Stimulated activated memory B cell treated with anti-CD40 and anti-IgM and Interleukin-4, amounts not matched to agents 10 μg/mL and 1 μg/mL and 100 μg/mL, for 72 hours (primary cell): ENCODE measurements at regions not wholly inside any gene's neighbourhood (a gene's known extent, or its start where the extent isn't known, plus 50 kb on each side); places are given as distances from the start of the nearest gene placed in this dataset.
A peak's percentile ranks its signal among the peaks of the same experiment; 100 is the strongest.

Source experiments
- ATAC-seq: fragments of 150-1000 bp; cut with Tn5 transposase; 2 replicates; pipeline ENCODE4 v1.10.0; 2021
- H3K27ac Mint-ChIP-seq: one replicate; pipeline ENCODE4 v1.8.0; 2022; ENCODE audit warnings: mild to moderate bottlenecking, mixed read lengths
- H3K27me3 Mint-ChIP-seq: one replicate; pipeline ENCODE4 v1.8.0; 2022; ENCODE audit warnings: mixed read lengths
- H3K36me3 Mint-ChIP-seq: one replicate; pipeline ENCODE4 v1.8.0; 2022; ENCODE audit warnings: mixed read lengths
- H3K4me1 Mint-ChIP-seq: one replicate; pipeline ENCODE4 v1.8.0; 2022; ENCODE audit warnings: mixed read lengths
- H3K4me3 Mint-ChIP-seq: one replicate; pipeline ENCODE4 v1.8.0; 2022; ENCODE audit warnings: mild to moderate bottlenecking, moderate library complexity, mixed read lengths
- H3K9me3 Mint-ChIP-seq: one replicate; pipeline ENCODE4 v1.8.0; 2022; ENCODE audit warnings: mixed read lengths

DNA sequence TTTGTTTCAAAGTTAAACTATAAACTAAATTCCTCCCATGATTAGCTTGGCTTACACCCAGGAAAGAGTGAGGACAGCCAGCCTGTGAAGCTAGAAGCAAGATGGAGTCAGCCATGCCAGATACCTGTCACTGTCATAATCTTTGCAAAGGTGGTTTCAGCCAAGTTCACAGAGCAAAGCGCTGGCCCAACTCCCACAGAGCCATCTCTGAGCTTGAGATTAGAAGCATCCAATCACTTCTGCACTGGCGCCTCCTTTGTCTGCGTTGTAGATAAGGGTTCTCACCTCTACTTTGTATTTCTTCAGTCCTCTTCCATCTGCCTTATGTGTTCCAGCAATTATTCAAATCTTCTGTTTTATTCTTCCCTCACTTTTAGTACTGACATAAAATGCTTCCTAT, 119.4 kb upstream of the ACO1 start:
- Mint-ChIP-seq H3K9me3 (no peaks in the 10 kb centered on the region), H3K4me1 (no peaks in the 10 kb centered on the region), H3K36me3 (no peaks in the 10 kb centered on the region), H3K27ac (no peak overlapping the region), H3K4me3 (no peak overlapping the region), H3K27me3 (no peaks in the 10 kb centered on the region)
- ATAC-seq: no peak

DNA sequence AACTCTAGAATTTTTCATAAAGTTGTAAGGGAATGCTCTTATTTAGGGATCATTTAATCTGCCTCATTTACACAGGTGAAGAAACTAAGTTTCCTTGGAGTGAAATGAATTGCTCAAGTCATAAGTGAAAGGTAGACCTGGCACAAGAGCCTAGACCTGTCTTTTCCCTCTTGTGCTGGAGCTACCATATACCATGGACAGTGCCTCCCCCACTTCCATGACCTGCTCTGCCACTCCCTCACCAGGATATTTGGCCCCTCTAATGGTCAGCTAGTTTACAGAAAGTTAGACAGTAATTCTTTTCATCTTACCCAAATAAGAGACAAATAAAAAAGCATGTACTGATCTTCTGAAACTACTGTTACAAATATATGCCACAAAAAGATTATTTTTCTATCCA, 105.5 kb upstream of the ACO1 start:
- Mint-ChIP-seq H3K27me3 (no peaks in the 10 kb centered on the region), H3K4me3 (no peak overlapping the region), H3K36me3 (no peaks in the 10 kb centered on the region), H3K4me1 (no peaks in the 10 kb centered on the region), H3K27ac (no peak overlapping the region), H3K9me3 (peaks cover 3% of the 10 kb centered on the region)
- ATAC-seq: no peak

DNA sequence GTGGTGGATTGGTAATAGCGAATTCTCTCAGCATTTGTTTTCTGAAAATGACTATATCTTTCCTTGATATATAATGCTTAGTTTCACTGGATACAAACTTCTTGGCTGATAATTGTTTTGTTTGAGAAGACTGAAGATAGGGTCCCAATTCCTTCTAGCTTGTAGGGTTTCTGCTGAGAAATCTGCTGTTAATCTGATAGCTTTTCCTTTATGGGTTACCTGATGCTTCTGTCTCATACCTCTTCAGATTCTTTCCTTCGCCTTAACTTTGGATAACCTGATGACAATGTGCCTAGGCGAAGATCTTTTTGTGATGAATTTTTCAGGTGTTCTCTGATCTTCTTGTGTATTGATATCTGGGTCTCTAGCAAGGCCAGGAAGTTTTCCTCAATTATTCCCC, 94.7 kb upstream of the ACO1 start:
- H3K27me3 Mint-ChIP-seq: no peaks in the 10 kb centered on the region
- no peak for ATAC-seq
- H3K4me3 Mint-ChIP-seq: no peak overlapping the region
- no peaks in the 10 kb centered on the region for H3K4me1 Mint-ChIP-seq
- no peak overlapping the region for H3K27ac Mint-ChIP-seq
- peaks cover 3% of the 10 kb centered on the region for H3K9me3 Mint-ChIP-seq
- no peaks in the 10 kb centered on the region for H3K36me3 Mint-ChIP-seq

DNA sequence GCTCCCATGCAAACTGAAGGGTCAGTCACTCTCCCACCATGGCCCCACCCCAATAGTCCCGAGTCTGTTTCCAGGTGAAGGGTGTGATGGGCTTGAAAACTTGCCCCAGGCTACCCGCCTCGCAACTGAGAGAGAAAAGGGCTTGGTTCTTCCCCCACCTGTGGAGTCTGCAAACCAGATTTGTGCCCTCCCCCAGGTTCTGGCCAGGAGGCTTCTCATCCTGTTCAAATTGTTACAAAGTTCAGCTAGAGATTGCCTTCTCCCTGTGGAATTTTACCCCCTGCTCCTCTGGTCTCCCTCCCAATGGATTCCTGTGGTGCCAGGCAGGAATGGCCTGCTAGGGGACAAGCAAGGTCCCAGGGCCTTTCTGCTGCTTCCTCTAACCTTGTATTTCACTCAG, 93.1 kb upstream of the ACO1 start:
- ATAC-seq: no peak
- Mint-ChIP-seq H3K4me1 (no peaks in the 10 kb centered on the region), H3K4me3 (no peak overlapping the region), H3K9me3 (peaks cover 3% of the 10 kb centered on the region), H3K36me3 (no peaks in the 10 kb centered on the region), H3K27me3 (no peaks in the 10 kb centered on the region), H3K27ac (no peak overlapping the region)

DNA sequence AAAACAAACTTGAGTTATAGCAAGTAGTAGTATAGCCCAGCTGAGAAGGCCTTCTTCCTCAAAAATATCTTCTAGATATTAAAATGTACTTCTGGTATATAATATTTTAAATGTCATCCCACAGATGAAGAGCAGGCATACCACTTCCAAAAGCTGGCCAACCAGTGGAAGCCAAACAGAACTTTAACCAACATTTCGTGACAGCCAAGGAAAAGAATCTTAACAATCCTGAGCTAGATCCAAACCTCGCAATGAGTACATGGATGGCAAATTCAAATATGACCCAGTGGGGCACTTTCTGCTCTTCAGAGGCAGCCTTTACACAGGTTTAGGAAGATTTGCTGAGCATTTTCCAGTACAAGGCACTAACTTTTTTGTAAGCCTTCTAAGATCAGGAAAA, 91.8 kb upstream of the ACO1 start:
- Mint-ChIP-seq H3K9me3 (peaks cover 3% of the 10 kb centered on the region), H3K36me3 (no peaks in the 10 kb centered on the region), H3K4me3 (no peak overlapping the region), H3K27ac (no peak overlapping the region), H3K4me1 (no peaks in the 10 kb centered on the region), H3K27me3 (peaks cover 5% of the 10 kb centered on the region)
- no peak for ATAC-seq

DNA sequence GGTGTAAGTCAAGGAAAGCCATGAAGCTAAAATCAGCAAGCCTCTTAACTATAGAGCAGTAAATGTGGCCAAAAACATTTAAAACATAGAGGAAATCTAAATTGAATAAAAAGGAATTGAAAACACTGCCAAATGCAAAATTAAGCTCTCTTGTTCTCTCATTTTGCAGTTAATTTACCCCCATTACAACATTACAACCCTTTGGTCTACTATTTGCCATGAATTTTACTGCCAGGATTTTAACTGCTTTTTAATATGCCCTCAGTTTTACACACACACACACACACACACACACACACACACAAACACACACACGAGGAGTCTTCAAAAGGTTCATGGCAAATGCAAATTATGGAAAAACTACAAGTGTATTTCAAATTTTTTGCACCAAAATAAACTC, 91.4 kb upstream of the ACO1 start:
- Mint-ChIP-seq H3K9me3 (peaks cover 7% of the 10 kb centered on the region), H3K4me3 (no peak overlapping the region), H3K36me3 (no peaks in the 10 kb centered on the region), H3K27me3 (peaks cover 10% of the 10 kb centered on the region), H3K27ac (no peak overlapping the region), H3K4me1 (no peaks in the 10 kb centered on the region)
- no peak for ATAC-seq

DNA sequence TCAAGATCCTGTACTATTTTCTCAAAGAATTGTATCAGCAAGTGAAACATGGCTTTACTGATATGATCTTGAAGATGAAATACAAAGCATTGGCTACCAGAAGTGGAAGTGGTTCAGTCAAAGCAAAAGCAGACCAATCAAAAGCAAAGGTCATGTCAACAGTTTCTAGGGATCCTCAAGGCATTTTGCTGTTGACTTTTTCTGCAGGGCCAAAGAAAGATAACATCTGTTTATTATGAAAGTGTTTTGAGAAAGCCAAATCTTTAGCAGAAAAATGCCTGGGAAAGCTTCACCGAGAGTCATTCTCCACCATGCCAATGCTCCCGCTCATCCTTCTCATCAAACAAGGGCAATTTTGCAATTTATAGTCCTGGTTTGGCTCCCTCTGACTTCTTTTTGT, 90.3 kb upstream of the ACO1 start:
- no peak overlapping the region for H3K27ac Mint-ChIP-seq
- no peak for ATAC-seq
- no peak overlapping the region for H3K4me3 Mint-ChIP-seq
- H3K27me3 Mint-ChIP-seq: peaks cover 13% of the 10 kb centered on the region
- no peaks in the 10 kb centered on the region for H3K36me3 Mint-ChIP-seq
- H3K9me3 Mint-ChIP-seq: peaks cover 4% of the 10 kb centered on the region
- H3K4me1 Mint-ChIP-seq: no peaks in the 10 kb centered on the region

DNA sequence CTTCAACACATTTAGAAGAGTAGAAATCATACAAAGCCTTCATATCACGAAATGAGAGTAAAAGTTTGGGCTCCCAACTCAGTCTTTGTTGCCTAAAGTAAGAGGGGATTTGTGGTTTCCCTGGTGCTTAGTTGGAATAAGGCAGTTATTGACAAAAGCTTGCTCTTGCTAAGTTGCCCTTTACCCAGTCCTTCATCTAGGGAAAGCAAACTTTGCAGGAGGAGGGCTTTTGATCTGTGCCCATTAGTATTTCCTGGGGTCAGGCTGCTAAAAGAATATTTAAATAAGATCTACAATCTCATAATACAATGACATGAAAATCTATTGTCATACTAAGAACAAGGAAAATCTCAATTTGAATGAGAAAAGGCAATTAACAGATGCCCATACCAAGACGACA, 84.1 kb upstream of the ACO1 start:
- Mint-ChIP-seq H3K9me3 (peaks cover 9% of the 10 kb centered on the region), H3K36me3 (no peaks in the 10 kb centered on the region), H3K4me3 (no peak overlapping the region), H3K27ac (no peak overlapping the region), H3K27me3 (peaks cover 13% of the 10 kb centered on the region), H3K4me1 (no peaks in the 10 kb centered on the region)
- no peak for ATAC-seq

DNA sequence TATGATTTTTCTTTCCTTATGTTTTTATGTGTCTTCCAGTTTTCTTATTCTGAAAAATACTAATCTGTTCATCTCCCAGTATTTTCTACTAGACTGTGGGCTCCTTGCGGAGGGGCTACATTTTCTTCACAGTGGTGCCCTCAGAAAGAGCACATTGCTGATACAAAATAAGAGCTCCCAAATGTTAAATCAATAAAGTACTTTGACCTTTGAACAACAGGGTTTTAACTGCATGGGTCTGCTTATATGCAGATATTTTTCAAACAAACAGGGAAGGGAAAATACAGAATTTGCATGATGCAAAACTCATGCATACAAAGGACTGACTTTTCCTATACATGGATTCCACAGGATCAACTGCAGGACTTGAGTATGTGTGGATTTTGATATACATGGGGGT, 79.9 kb upstream of the ACO1 start:
- H3K9me3 Mint-ChIP-seq: peaks cover 11% of the 10 kb centered on the region
- ATAC-seq: no peak
- no peaks in the 10 kb centered on the region for H3K27me3 Mint-ChIP-seq
- no peak overlapping the region for H3K27ac Mint-ChIP-seq
- H3K4me1 Mint-ChIP-seq: no peaks in the 10 kb centered on the region
- no peak overlapping the region for H3K4me3 Mint-ChIP-seq
- H3K36me3 Mint-ChIP-seq: no peaks in the 10 kb centered on the region

DNA sequence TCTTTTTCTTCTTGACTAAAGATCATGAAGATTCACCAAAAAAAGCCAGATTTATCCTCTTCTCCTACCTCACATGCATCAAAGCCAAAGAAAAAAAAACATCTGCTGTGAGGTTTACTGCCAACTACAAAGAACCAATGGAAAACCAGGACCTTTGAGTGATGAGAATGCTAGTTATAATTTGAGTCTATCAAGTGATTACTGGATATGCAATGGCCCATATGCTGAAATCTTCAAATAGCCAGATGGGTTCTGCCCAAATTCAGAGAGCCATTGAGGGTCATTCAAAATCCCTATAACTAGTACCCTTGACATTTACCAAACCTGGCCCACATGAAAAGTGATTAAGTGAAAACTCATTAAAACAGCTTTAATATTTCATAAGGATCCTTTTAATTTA, 78.4 kb upstream of the ACO1 start:
- Mint-ChIP-seq H3K4me3 (no peak overlapping the region), H3K9me3 (peaks cover 7% of the 10 kb centered on the region), H3K4me1 (no peaks in the 10 kb centered on the region), H3K27me3 (no peaks in the 10 kb centered on the region), H3K36me3 (no peaks in the 10 kb centered on the region), H3K27ac (no peak overlapping the region)
- no peak for ATAC-seq

DNA sequence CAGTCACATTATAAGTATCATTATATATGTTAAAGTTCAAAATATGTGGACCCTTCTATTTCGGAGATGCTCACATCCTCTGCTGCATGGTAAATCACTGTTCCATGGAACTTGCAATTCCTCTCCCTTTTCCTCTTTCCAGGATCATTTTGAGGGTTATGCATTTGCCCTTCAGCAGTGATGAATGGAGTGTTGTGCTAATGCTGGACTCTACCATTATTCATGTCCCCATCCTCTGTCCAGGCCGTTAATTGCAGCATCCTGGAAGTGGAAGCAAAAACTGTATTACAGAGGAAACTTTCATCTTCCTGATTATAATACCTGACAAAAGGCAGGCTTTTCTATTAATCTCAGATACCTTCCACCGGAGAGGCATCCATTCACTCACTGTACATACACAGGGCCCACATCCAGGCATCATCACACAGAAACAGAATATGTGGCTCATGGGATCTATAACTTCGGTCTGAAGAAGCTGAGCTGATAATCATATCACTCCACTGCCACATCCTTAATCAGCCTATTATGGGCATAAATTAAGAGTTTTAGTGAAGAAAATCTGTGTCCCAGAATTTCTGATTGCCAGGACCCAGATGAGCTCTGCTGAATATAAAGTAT, 65.0 kb upstream of the ACO1 start:
- Mint-ChIP-seq H3K9me3 (peaks cover 11% of the 10 kb centered on the region), H3K36me3 (no peaks in the 10 kb centered on the region), H3K4me3 (no peak overlapping the region), H3K4me1 (no peaks in the 10 kb centered on the region), H3K27ac (no peak overlapping the region), H3K27me3 (peaks cover 6% of the 10 kb centered on the region)
- ATAC-seq: no peak

DNA sequence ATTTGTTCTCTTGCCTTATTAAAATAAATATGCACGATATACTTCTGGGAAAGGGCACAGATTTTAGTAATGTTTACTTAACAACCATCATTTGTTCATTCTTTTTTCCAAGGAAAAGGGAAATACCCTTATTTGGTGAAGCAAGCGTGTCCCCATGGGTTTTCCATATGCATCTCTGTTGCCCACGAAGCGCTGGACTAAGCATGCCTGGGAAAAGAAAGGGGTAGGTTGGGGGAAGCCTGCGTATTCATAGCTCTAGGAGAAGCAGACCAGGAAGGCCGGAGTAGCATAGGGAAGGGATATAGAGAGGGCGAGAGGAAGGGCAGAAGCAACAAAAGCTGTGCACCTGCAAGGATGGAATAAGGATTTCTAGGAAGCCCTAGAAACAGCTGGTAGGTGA, 61.8 kb upstream of the ACO1 start:
- ATAC-seq: no peak
- peaks cover 6% of the 10 kb centered on the region for H3K27me3 Mint-ChIP-seq
- H3K9me3 Mint-ChIP-seq: no peaks in the 10 kb centered on the region
- H3K27ac Mint-ChIP-seq: no peak overlapping the region
- H3K4me1 Mint-ChIP-seq: no peaks in the 10 kb centered on the region
- H3K36me3 Mint-ChIP-seq: no peaks in the 10 kb centered on the region
- no peak overlapping the region for H3K4me3 Mint-ChIP-seq

DNA sequence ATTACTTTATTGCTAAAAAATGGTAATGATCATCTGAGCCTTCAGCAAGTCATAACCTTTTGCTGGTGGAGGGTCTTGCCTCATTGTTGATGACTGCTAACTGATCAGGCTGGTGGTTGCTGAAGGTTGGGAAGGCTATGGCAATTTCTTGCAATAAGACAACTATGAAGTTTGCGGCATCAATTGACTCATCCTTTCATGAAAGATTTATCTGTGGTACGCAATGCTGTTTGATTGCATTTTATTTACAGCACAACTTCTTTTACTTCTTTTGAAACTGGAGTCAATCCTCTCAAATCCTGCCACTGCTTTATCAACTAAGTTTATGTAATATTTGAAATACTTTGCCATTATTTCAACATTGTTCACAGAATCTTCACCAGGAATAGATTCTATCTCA, 58.3 kb upstream of the ACO1 start:
- no peaks in the 10 kb centered on the region for H3K27me3 Mint-ChIP-seq
- no peak overlapping the region for H3K27ac Mint-ChIP-seq
- peaks cover 5% of the 10 kb centered on the region for H3K9me3 Mint-ChIP-seq
- no peak for ATAC-seq
- no peaks in the 10 kb centered on the region for H3K36me3 Mint-ChIP-seq
- no peaks in the 10 kb centered on the region for H3K4me1 Mint-ChIP-seq
- H3K4me3 Mint-ChIP-seq: no peak overlapping the region

DNA sequence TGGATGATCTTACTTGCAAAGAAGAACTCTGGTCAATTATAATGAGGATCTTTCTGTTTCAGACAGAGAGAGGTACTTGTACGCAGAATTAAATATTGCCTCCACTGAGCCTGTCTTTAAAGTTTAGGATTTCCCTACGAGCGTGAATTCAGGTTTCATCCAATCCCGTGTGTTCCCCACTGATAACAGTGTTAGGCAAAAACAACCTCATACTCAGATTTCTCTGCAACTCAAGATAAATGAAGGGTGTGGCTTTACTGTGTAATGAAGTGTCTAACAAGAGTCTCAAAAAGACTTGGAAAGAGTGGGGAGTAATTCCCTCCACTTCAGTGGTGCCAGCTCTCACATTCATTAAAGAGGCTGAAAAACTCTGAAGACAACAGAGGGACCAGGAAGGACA, 53.2 kb upstream of the ACO1 start:
- ATAC-seq: no peak
- Mint-ChIP-seq H3K4me3 (no peak overlapping the region), H3K9me3 (peaks cover 5% of the 10 kb centered on the region)

DNA sequence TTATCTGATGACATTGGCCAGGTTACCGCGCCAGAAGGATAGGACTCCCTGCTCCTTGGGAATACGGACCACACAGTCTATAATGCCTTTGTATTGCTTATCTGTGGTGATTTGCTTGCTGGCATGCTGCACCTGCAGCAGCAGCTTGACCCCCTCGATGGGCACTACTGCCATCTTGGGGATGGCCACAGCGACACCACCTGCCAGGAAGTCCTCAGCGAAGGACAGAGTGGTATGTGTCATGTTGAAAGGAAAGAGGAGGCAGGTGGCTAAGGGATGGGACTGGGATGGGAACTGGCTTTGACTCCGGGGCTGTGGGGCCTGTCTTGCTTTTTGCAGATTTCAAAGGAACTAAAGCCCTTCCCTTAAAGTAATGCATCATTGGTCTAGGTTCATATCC, 50.3 kb upstream of the ACO1 start:
- H3K36me3 Mint-ChIP-seq: no peaks in the 10 kb centered on the region
- no peak overlapping the region for H3K27ac Mint-ChIP-seq
- peaks cover 1% of the 10 kb centered on the region for H3K4me1 Mint-ChIP-seq
- no peak overlapping the region for H3K4me3 Mint-ChIP-seq
- peaks cover 14% of the 10 kb centered on the region for H3K27me3 Mint-ChIP-seq
- ATAC-seq: peak; percentile 21
- peaks cover 5% of the 10 kb centered on the region for H3K9me3 Mint-ChIP-seq

More for the DNA sequence above, 53.2 kb upstream of the ACO1 start:
- no peaks in the 10 kb centered on the region for H3K4me1 Mint-ChIP-seq
- H3K36me3 Mint-ChIP-seq: no peaks in the 10 kb centered on the region
- H3K27me3 Mint-ChIP-seq: peaks cover 10% of the 10 kb centered on the region
- H3K27ac Mint-ChIP-seq: no peak overlapping the region
